A673 (cell line): ENCODE measurements at regions not wholly inside any gene's neighbourhood (a gene's known extent, or its start where the extent isn't known, plus 50 kb on each side); places are given as distances from the start of the nearest gene placed in this dataset.

Experiments used
- BruUV-seq: library from RNA; stranded (reverse); fragments of 400-500 nt; replicated peaks from 2 replicates; lab custom pipeline; 2021; lab: Mats Ljungman, UMichigan
- CTCF ChIA-PET: fragments of 300-600 bp; sonication (Branson Sonifier 250); formaldehyde crosslinking; loops from one replicate; lab custom pipeline; 2022; ENCODE audit warnings: antibody characterized with exemption; lab: Charles Lee
- POLR2A ChIA-PET: fragments of 300-600 bp; sonication (Branson Sonifier 250); formaldehyde crosslinking; loops from one replicate; lab custom pipeline; 2022; ENCODE audit warnings: antibody characterized with exemption; ENCODE audit not compliant: low non-redundant PET; lab: Charles Lee
- DNase-seq: peaks from one replicate; pipeline ENCODE4 v3.0.0-alpha.2; 2015; ENCODE audit warnings: low spot score
- H3K27ac ChIP-seq: fragments of 200-600 bp; sonication (generic); 2 replicates; pipeline ENCODE4 v1.5.1; 2016; ENCODE audit warnings: mixed run types, low read depth, mild to moderate bottlenecking, mixed read lengths, antibody characterized with exemption, low read length; ENCODE audit not compliant: poor library complexity, severe bottlenecking
- H3K27me3 ChIP-seq: fragments of 200-600 bp; sonication (generic); replicated peaks from 2 replicates; pipeline ENCODE4 v1.6.1; 2017; ENCODE audit warnings: mixed run types, low read depth, mild to moderate bottlenecking, mixed read lengths, antibody characterized with exemption, low read length; ENCODE audit not compliant: insufficient read depth, poor library complexity
- H3K36me3 ChIP-seq: fragments of 200-600 bp; sonication (generic); 2 replicates; pipeline ENCODE4 v1.6.1; 2016; ENCODE audit warnings: mixed run types, mild to moderate bottlenecking, mixed read lengths, antibody characterized with exemption, low read length; ENCODE audit not compliant: insufficient read depth, poor library complexity, severe bottlenecking
- H3K4me1 ChIP-seq: fragments of 200-600 bp; sonication (generic); 2 replicates; pipeline ENCODE4 v1.6.1; 2017; ENCODE audit warnings: mixed run types, mild to moderate bottlenecking, mixed read lengths, antibody characterized with exemption, low read length; ENCODE audit not compliant: insufficient read depth, poor library complexity, severe bottlenecking
- H3K4me3 ChIP-seq: fragments of 200-600 bp; sonication (generic); 2 replicates; pipeline ENCODE4 v1.5.1; 2016; ENCODE audit warnings: low read depth, mixed run types, mild to moderate bottlenecking, mixed read lengths, low read length; ENCODE audit not compliant: poor library complexity, severe bottlenecking
- H3K9me3 ChIP-seq: fragments of 200-600 bp; sonication (generic); 2 replicates; pipeline ENCODE4 v1.6.1; 2016; ENCODE audit warnings: mixed run types, low read depth, mild to moderate bottlenecking, mixed read lengths, antibody characterized with exemption, low read length; ENCODE audit not compliant: poor library complexity, severe bottlenecking
- EZH2 ChIP-seq: fragments of 200-600 bp; sonication (generic); IDR thresholded peaks from 2 replicates; pipeline ENCODE4 v1.6.1; 2017; ENCODE audit warnings: borderline replicate concordance, low read depth, mild to moderate bottlenecking, mixed read lengths, antibody characterized with exemption, low read length; ENCODE audit not compliant: poor library complexity, severe bottlenecking
- intact Hi-C: fragments of 100-400 bp; cut with micrococcal nuclease; formaldehyde crosslinking; loops from one replicate; pipeline ENCODE4 v1.10.0; 2022; ENCODE audit not compliant: unreplicated experiment
- TF ChIP-seq, protein P1 (sequence below): fragments of 300-800, 200-600 bp; sonication (generic); conservative IDR thresholded peaks from 2 replicates; pipeline ENCODE4 v1.5.1; 2017; ENCODE audit warnings: low read depth, mild to moderate bottlenecking, antibody characterized with exemption, low read length, moderate library complexity, mixed read lengths

DNA sequence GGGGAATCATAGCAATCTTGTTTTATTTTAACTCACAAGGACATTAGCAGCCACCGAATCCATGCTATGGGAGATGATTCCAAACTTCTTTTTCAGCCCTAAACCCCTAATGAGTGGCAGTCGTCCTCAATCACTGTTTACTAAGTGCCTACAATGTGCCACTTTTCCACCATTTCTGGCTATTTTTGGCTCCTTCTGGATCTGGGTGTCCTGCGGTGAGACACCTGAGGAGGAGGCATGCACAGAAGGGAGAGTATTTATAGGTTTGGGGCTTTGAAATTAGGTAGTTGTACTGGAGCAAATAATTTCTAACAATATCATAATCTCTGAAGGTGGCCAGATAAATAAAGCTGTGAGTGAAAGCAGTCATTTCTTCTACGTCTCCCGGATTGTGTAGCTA, 1125.6 kb downstream of the BCL11B start:
- no TSS peak for BruUV-seq
- H3K4me1 ChIP-seq, result no peaks in the 10 kb centered on the region
- CTCF ChIA-PET, result no interaction called here
- intact Hi-C loops, result no loop called here
- H3K9me3 ChIP-seq, result no peaks in the 10 kb centered on the region
- TF ChIP-seq, protein P1, sequence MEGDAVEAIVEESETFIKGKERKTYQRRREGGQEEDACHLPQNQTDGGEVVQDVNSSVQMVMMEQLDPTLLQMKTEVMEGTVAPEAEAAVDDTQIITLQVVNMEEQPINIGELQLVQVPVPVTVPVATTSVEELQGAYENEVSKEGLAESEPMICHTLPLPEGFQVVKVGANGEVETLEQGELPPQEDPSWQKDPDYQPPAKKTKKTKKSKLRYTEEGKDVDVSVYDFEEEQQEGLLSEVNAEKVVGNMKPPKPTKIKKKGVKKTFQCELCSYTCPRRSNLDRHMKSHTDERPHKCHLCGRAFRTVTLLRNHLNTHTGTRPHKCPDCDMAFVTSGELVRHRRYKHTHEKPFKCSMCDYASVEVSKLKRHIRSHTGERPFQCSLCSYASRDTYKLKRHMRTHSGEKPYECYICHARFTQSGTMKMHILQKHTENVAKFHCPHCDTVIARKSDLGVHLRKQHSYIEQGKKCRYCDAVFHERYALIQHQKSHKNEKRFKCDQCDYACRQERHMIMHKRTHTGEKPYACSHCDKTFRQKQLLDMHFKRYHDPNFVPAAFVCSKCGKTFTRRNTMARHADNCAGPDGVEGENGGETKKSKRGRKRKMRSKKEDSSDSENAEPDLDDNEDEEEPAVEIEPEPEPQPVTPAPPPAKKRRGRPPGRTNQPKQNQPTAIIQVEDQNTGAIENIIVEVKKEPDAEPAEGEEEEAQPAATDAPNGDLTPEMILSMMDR, result no peak
- no peak for TF ChIP-seq EZH2
- no peaks in the 10 kb centered on the region for H3K36me3 ChIP-seq
- H3K4me3 ChIP-seq, result no peak overlapping the region
- H3K27me3 ChIP-seq, result no peaks in the 10 kb centered on the region
- no peak overlapping the region for H3K27ac ChIP-seq
- POLR2A ChIA-PET, result no interaction called here
- DNase-seq, result no peak

- H3K4me1 ChIP-seq, result no peaks in the 10 kb centered on the region
- no peaks in the 10 kb centered on the region for H3K36me3 ChIP-seq
- no TSS peak for BruUV-seq
- CTCF ChIA-PET, result no interaction called here
- H3K4me3 ChIP-seq, result no peak overlapping the region
- TF ChIP-seq, protein P1, result no peak
- TF ChIP-seq EZH2, result no peak
- DNase-seq, result no peak
- intact Hi-C loops, result no loop called here
- no peaks in the 10 kb centered on the region for H3K9me3 ChIP-seq
- no peaks in the 10 kb centered on the region for H3K27me3 ChIP-seq
- no peak overlapping the region for H3K27ac ChIP-seq
- POLR2A ChIA-PET, result no interaction called here
These were observed 1117.7 kb downstream of the BCL11B start for GRCh38 chr14:98154254-98154653.

DNA sequence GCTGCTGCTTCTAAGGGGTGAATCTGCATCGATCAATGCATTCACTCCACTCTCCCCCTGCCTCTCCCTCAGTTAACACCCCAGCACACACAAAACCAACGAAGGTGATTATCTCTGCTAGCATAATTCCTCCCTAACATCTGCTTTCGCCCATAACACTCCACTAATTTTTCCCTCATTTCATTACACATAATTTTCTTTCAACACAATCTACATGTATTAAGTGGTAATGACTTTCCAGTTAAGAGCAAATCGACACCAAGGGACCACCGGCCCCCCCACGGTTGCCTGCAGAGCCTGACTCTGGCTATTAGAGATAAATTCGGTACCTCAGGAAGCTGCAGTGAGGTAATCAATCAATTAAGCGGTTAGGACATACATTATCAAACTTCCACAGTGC, 1115.6 kb downstream of the BCL11B start:
- TF ChIP-seq EZH2, result no peak
- TF ChIP-seq, protein P1, result no peak
- ChIA-PET CTCF (no interaction called here), POLR2A (no interaction called here)
- Histone ChIP-seq H3K9me3 (no peaks in the 10 kb centered on the region), H3K36me3 (no peaks in the 10 kb centered on the region), H3K4me1 (no peaks in the 10 kb centered on the region), H3K27ac (no peak overlapping the region), H3K4me3 (no peak overlapping the region), H3K27me3 (no peaks in the 10 kb centered on the region)
- no peak for DNase-seq
- no TSS peak for BruUV-seq
- intact Hi-C loops, result no loop called here
